Nephron (organoid): ENCODE measurements at regions not wholly inside any gene's neighbourhood (a gene's known extent, or its start where the extent isn't known, plus 50 kb on each side); places are given as distances from the start of the nearest gene placed in this dataset.

Source experiments
- H3K27ac Mint-ChIP-seq, 3 experiments: 2 replicates each; pipeline ENCODE4 v1.8.0; 2020; ENCODE audit warnings: mixed read lengths in 3 of 3, mild to moderate bottlenecking in 2 of 3, moderate library complexity in 1 of 3
- H3K27me3 Mint-ChIP-seq: 2 replicates; pipeline ENCODE4 v1.8.0; 2021; ENCODE audit warnings: low read depth, mild to moderate bottlenecking, moderate library complexity, mixed read lengths
- H3K36me3 Mint-ChIP-seq: 2 replicates; pipeline ENCODE4 v1.8.0; 2020; ENCODE audit warnings: low read depth, mixed read lengths
- H3K4me1 Mint-ChIP-seq: 2 replicates; pipeline ENCODE4 v1.8.0; 2020; ENCODE audit warnings: mixed read lengths
- H3K4me3 Mint-ChIP-seq, 3 experiments: 2 replicates each; pipeline ENCODE4 v1.8.0; 2020; ENCODE audit warnings: mild to moderate bottlenecking in 3 of 3, mixed read lengths in 3 of 3, moderate library complexity in 2 of 3
- H3K9me3 Mint-ChIP-seq: 2 replicates; pipeline ENCODE4 v1.8.0; 2020; ENCODE audit warnings: mixed read lengths
- CTCF ChIP-seq, 3 experiments: fragments of 200-600 bp; sonication (generic); IDR thresholded peaks; one replicate each; pipeline ENCODE4 v1.5.0; 2021; ENCODE audit warnings: antibody characterized with exemption in 3 of 3; ENCODE audit not compliant: unreplicated experiment in 3 of 3

GRCh38 chr6:40265615-40266014 is 321.5 kb downstream of the LRFN2 start:
- H3K36me3 Mint-ChIP-seq, result no peaks in the 10 kb centered on the region
- H3K9me3 Mint-ChIP-seq, result no peaks in the 10 kb centered on the region
- H3K4me3 Mint-ChIP-seq, result no peak overlapping the region
- peaks cover 32% of the 10 kb centered on the region for H3K27me3 Mint-ChIP-seq
- H3K27ac Mint-ChIP-seq, result no peak overlapping the region
- no peaks in the 10 kb centered on the region for H3K4me1 Mint-ChIP-seq
- TF ChIP-seq CTCF (IDR thresholded peaks at IDR 0.05; ENCODE audit: unreplicated experiment in 3 of 3), result no peak

DNA sequence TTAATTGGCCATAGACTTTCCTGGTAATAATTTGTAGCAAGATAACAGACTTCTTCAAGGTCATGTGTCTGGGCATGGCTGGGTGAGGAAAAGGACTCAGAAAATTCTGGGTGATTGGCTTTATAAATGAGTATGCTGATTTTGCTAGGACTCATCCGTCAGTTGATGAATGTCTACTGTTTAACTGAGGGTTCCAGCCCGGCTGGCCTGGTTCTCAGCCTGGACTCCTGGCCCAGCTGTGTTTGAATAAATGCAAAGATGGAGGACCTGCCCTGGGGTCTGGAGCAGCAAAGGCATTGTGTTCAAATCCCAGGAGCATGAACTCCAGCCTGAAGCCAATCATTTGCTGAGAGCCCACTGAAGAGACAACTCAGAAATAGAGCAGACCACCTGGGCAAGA is 323.2 kb downstream of the LRFN2 start:
- Mint-ChIP-seq H3K27me3 (peaks cover 36% of the 10 kb centered on the region), H3K4me1 (no peaks in the 10 kb centered on the region), H3K9me3 (no peaks in the 10 kb centered on the region), H3K27ac (no peak overlapping the region), H3K36me3 (no peaks in the 10 kb centered on the region), H3K4me3 (no peak overlapping the region)
- TF ChIP-seq CTCF (IDR thresholded peaks at IDR 0.05; ENCODE audit: unreplicated experiment in 3 of 3), result no peak

GRCh38 chr6:40262363-40262762 is 324.8 kb downstream of the LRFN2 start:
- TF ChIP-seq CTCF (IDR thresholded peaks at IDR 0.05; ENCODE audit: unreplicated experiment in 3 of 3), result no peak
- no peaks in the 10 kb centered on the region for H3K9me3 Mint-ChIP-seq
- H3K27me3 Mint-ChIP-seq, result peaks cover 36% of the 10 kb centered on the region
- H3K27ac Mint-ChIP-seq, result no peak overlapping the region
- H3K36me3 Mint-ChIP-seq, result no peaks in the 10 kb centered on the region
- H3K4me1 Mint-ChIP-seq, result no peaks in the 10 kb centered on the region
- H3K4me3 Mint-ChIP-seq, result no peak overlapping the region

- Mint-ChIP-seq H3K27ac (no peak overlapping the region), H3K36me3 (no peaks in the 10 kb centered on the region), H3K4me1 (peaks cover 6% of the 10 kb centered on the region), H3K9me3 (no peaks in the 10 kb centered on the region), H3K27me3 (peaks cover 34% of the 10 kb centered on the region), H3K4me3 (no peak overlapping the region)
- TF ChIP-seq CTCF (IDR thresholded peaks at IDR 0.05; ENCODE audit: unreplicated experiment in 3 of 3), result no peak
These were observed 324.3 kb upstream of the MOCS1 start for GRCh38 chr6:40258531-40258930.

- no peak for TF ChIP-seq CTCF (IDR thresholded peaks at IDR 0.05; ENCODE audit: unreplicated experiment in 3 of 3)
- Mint-ChIP-seq H3K4me3 (no peak overlapping the region), H3K27me3 (peaks cover 40% of the 10 kb centered on the region), H3K9me3 (no peaks in the 10 kb centered on the region), H3K36me3 (no peaks in the 10 kb centered on the region), H3K27ac (no peak overlapping the region), H3K4me1 (peaks cover 6% of the 10 kb centered on the region)
These were observed 322.6 kb upstream of the MOCS1 start for GRCh38 chr6:40256831-40257230.

DNA sequence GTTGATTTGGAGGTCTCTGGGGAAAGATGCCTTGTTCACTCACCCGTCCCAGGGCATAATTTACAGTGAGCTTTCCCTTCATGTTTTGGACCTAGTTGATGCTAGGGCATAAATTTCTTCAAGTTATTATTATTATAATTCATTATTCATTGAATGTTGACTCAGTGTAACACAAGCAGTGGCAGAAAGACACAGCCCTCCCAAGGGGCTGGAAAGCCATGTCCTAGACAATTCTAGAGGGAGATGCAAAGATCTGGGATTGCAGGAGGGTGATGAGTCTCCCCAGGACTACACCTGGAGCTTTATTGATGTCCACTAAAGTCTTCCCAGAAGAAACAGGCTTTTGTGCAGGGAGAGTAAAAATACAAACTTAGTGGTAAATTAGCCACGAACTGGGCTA is 322.0 kb upstream of the MOCS1 start:
- no peaks in the 10 kb centered on the region for H3K36me3 Mint-ChIP-seq
- H3K4me3 Mint-ChIP-seq, result no peak overlapping the region
- H3K27me3 Mint-ChIP-seq, result peaks cover 39% of the 10 kb centered on the region
- H3K4me1 Mint-ChIP-seq, result peaks cover 6% of the 10 kb centered on the region
- TF ChIP-seq CTCF (IDR thresholded peaks at IDR 0.05; ENCODE audit: unreplicated experiment in 3 of 3), result no peak
- no peak overlapping the region for H3K27ac Mint-ChIP-seq
- no peaks in the 10 kb centered on the region for H3K9me3 Mint-ChIP-seq
